HEK293 (cell line): ENCODE measurements at regions not wholly inside any gene's neighbourhood (a gene's known extent, or its start where the extent isn't known, plus 50 kb on each side); places are given as distances from the start of the nearest gene placed in this dataset.

Experiments used
- AEBP2 ChIP-seq: fragments of 450-650 bp; formaldehyde crosslinking; IDR thresholded peaks from 2 replicates; pipeline ENCODE4 v1.5.1; 2016; ENCODE audit warnings: missing biosample characterization, missing genetic modification characterization, borderline replicate concordance
- MYNN ChIP-seq: fragments of 450-650 bp; formaldehyde crosslinking; IDR thresholded peaks from 2 replicates; pipeline ENCODE4 v1.5.1; 2016; ENCODE audit warnings: missing biosample characterization, missing genetic modification characterization, borderline replicate concordance
- ZNF555 ChIP-seq: fragments of 450-650 bp; formaldehyde crosslinking; conservative IDR thresholded peaks from 2 replicates; pipeline ENCODE4 v1.5.1; 2017; ENCODE audit warnings: missing biosample characterization, mild to moderate bottlenecking, missing genetic modification characterization, inconsistent platforms
- ZNF660 ChIP-seq: fragments of 450-650 bp; IDR thresholded peaks from 2 replicates; pipeline ENCODE4 v1.5.1; 2018; ENCODE audit warnings: missing biosample characterization, mild to moderate bottlenecking, missing genetic modification characterization

- TF ChIP-seq ZNF660 (tag by site-specific recombination) (no peak), AEBP2 (no peak), MYNN (tag by site-specific recombination) (no peak), ZNF555 (no peak)
Observed at GRCh38 chr5:125595845-125596244, 827.4 kb upstream of the GRAMD2B start.
